ENCODE measurements at regions not wholly inside any gene's neighbourhood (a gene's known extent, or its start where the extent isn't known, plus 50 kb on each side); places are given as distances from the start of the nearest gene placed in this dataset.

- TF ChIP-seq, protein P1, sequence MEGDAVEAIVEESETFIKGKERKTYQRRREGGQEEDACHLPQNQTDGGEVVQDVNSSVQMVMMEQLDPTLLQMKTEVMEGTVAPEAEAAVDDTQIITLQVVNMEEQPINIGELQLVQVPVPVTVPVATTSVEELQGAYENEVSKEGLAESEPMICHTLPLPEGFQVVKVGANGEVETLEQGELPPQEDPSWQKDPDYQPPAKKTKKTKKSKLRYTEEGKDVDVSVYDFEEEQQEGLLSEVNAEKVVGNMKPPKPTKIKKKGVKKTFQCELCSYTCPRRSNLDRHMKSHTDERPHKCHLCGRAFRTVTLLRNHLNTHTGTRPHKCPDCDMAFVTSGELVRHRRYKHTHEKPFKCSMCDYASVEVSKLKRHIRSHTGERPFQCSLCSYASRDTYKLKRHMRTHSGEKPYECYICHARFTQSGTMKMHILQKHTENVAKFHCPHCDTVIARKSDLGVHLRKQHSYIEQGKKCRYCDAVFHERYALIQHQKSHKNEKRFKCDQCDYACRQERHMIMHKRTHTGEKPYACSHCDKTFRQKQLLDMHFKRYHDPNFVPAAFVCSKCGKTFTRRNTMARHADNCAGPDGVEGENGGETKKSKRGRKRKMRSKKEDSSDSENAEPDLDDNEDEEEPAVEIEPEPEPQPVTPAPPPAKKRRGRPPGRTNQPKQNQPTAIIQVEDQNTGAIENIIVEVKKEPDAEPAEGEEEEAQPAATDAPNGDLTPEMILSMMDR (optimal IDR thresholded peaks at IDR 0.05 in 1 of 3, IDR thresholded peaks at IDR 0.05 in 1 of 3, conservative IDR thresholded peaks at IDR 0.05 in 1 of 3; ENCODE audit: extremely low read depth in 1 of 3, insufficient read depth in 2 of 3, low read length in 3 of 3): no peak
- TF ChIP-seq EZH2 (IDR thresholded peaks at IDR 0.05; ENCODE audit: low read length): no peak
Observed at GRCh38 chr2:140138736-140139135, 1358.5 kb upstream of the NXPH2 start.
